SK-N-MC (cell line): ENCODE measurements at regions not wholly inside any gene's neighbourhood (a gene's known extent, or its start where the extent isn't known, plus 50 kb on each side); places are given as distances from the start of the nearest gene placed in this dataset.

ENCODE experiments used
- DNase-seq: peaks from one replicate; pipeline ENCODE4 v3.0.0-alpha.2; 2011; ENCODE audit warnings: low read depth, low spot score
- H3K27ac ChIP-seq: fragments of 200-600 bp; sonication (generic); 2 replicates; pipeline ENCODE4 v1.5.1; 2016; ENCODE audit warnings: mixed run types
- H3K36me3 ChIP-seq: fragments of 200-600 bp; sonication (generic); 2 replicates; pipeline ENCODE4 v1.6.1; 2017; ENCODE audit warnings: antibody characterized with exemption, low read length, mixed read lengths; ENCODE audit not compliant: insufficient read depth
- H3K4me3 ChIP-seq: fragments of 200-600 bp; sonication (generic); 2 replicates; pipeline ENCODE4 v1.5.1; 2016
- H3K9ac ChIP-seq: fragments of 200-600 bp; sonication (generic); 2 replicates; pipeline ENCODE4 v1.8.0; 2017; ENCODE audit warnings: mixed run types, mixed read lengths; ENCODE audit not compliant: insufficient read length
- H3K9me3 ChIP-seq: fragments of 200-600 bp; sonication (generic); 2 replicates; pipeline ENCODE4 v1.6.1; 2017; ENCODE audit warnings: low read depth, mild to moderate bottlenecking, antibody characterized with exemption, low read length, moderate library complexity, mixed read lengths
- EZH2 ChIP-seq: fragments of 200-600 bp; sonication (generic); IDR thresholded peaks from one replicate; pipeline ENCODE4 v1.6.1; 2017; ENCODE audit warnings: antibody characterized with exemption
- FOXP2 ChIP-seq: optimal IDR thresholded peaks from 2 replicates; pipeline ENCODE3; 2011; ENCODE audit warnings: mild to moderate bottlenecking, moderate library complexity; ENCODE audit not compliant: insufficient read depth; ENCODE audit errors: extremely low read length, control extremely low read depth
- POLR2AphosphoS5 ChIP-seq: IDR thresholded peaks from 2 replicates; pipeline ENCODE4 v1.6.1; 2012; ENCODE audit warnings: mild to moderate bottlenecking, low read depth, low read length, borderline replicate concordance

- Histone ChIP-seq H3K9ac (no peak overlapping the region), H3K27ac (no peak overlapping the region), H3K36me3 (no peaks in the 10 kb centered on the region), H3K9me3 (no peaks in the 10 kb centered on the region), H3K4me3 (no peak overlapping the region)
- DNase-seq = no peak
- TF ChIP-seq EZH2 (no peak), POLR2AphosphoS5 (no peak), FOXP2 (no peak)
Measured at GRCh38 chr3:102237838-102238237, 197.0 kb upstream of the ZPLD1 start.

DNA sequence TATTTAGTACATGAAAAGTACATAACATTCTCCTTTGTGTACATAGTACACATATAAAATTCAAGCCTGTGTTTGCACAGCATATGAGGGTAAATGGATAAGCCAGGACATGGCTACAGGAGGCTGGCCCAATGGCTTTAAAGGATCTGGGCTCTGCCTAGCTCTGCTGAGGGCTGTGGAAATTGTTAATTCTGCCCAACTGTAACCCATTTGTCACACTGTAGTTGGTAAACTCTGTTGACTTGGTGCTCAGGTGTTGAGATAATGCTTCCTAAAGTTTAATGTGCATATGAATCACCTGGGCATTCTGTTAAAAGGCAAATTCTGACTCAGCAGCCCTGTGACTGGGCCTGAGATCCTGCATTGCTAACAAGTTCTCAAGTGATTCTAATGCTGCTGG is 196.5 kb upstream of the ZPLD1 start:
- no peak for DNase-seq
- Histone ChIP-seq H3K4me3 (no peak overlapping the region), H3K36me3 (no peaks in the 10 kb centered on the region), H3K9me3 (no peaks in the 10 kb centered on the region), H3K27ac (no peak overlapping the region), H3K9ac (no peak overlapping the region)
- TF ChIP-seq FOXP2 (no peak), POLR2AphosphoS5 (no peak), EZH2 (no peak)

DNA sequence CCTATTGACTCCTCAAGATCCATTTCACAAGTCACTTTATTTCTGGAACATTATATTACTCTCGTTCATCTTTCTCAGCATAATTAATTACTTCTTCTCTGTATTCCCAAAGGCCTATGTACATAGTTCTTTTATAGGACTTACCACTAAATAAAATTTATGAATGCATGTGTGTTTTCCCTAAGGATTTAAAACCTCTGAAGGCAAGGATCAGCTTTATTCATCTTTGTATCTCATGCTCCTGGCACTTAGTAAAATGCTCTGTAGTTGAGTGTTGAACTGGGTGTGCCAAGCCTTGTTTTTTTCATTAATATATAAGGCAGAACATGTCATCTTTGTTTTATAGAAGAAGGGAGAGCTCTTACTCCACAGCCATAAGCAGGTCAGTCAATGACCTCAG is 194.1 kb upstream of the ZPLD1 start:
- TF ChIP-seq FOXP2 (no peak), EZH2 (no peak), POLR2AphosphoS5 (no peak)
- no peaks in the 10 kb centered on the region for H3K9me3 ChIP-seq
- H3K27ac ChIP-seq = no peak overlapping the region
- no peaks in the 10 kb centered on the region for H3K36me3 ChIP-seq
- H3K4me3 ChIP-seq = no peak overlapping the region
- no peak overlapping the region for H3K9ac ChIP-seq
- no peak for DNase-seq

DNA sequence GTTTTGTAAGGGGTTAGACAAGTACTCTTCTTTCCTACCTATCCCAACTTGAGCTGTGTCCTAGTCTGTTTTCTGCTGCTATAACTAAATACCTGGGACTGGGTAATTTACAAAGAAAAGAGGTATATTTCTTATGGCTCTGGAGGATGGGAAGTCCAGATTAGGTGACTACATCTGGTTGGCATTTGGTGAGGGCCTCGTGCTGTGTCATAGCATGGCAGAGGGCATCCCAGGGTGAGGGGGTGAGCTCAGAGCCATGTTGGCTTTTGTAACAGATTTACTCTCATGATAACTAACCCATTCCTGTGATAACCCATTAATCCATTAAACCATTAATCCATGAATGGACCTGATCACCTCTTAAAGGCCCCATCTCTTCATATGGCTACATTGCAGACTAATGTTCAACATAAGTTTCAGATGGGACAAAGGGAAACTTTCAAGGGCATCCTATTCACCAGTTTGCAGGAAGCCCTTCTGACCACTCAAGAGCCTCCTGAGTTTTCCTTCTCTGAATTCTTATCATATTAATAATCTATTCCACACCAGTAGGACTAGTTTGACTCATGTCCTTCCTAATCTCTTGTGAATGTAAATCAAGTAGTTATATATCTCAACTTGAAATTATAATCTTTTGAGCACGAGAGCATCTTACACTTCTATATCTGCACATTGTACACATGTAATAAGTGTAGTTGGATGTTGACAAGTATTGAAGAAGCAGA is 185.7 kb upstream of the ZPLD1 start:
- H3K4me3 ChIP-seq = no peak overlapping the region
- no peak for DNase-seq
- H3K27ac ChIP-seq = no peak overlapping the region
- no peak for TF ChIP-seq POLR2AphosphoS5
- no peak for TF ChIP-seq FOXP2
- TF ChIP-seq EZH2 = no peak
- H3K36me3 ChIP-seq = no peaks in the 10 kb centered on the region
- no peak overlapping the region for H3K9ac ChIP-seq
- H3K9me3 ChIP-seq = no peaks in the 10 kb centered on the region

DNA sequence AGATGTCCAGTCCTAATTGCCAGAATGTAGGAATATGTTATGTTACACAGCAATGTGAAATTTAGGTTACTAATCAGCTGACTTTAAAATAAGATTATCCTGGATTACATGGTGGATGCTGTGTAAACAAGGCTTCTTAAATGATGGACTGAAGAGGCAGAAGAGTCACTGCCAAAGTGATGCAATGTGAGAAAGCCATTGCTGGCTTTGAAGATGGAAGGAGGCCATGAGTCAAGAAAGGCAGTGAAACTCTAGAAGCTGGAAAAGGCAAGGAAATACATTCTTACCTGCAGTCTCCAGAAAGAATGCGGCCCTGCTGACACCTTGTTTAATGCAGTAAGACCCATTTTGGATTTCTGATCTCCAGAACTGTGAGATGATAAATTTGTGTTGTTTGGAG is 179.1 kb upstream of the ZPLD1 start:
- Histone ChIP-seq H3K9ac (no peak overlapping the region), H3K9me3 (no peaks in the 10 kb centered on the region), H3K27ac (no peak overlapping the region), H3K4me3 (no peak overlapping the region), H3K36me3 (no peaks in the 10 kb centered on the region)
- no peak for DNase-seq
- TF ChIP-seq EZH2 (no peak), FOXP2 (no peak), POLR2AphosphoS5 (no peak)

GRCh38 chr3:102258666-102259227 is 176.1 kb upstream of the ZPLD1 start:
- H3K36me3 ChIP-seq = no peaks in the 10 kb centered on the region
- H3K9me3 ChIP-seq = no peaks in the 10 kb centered on the region
- TF ChIP-seq POLR2AphosphoS5 (peak; percentile 44; the same call in 1 of the 2 replicates), FOXP2 (no peak)
- no peak overlapping the region for H3K9ac ChIP-seq
- peak overlapping the region; percentile 92 for H3K27ac ChIP-seq
- peak; percentile 67 for DNase-seq
- peak overlapping the region; percentile 64 for H3K4me3 ChIP-seq

DNA sequence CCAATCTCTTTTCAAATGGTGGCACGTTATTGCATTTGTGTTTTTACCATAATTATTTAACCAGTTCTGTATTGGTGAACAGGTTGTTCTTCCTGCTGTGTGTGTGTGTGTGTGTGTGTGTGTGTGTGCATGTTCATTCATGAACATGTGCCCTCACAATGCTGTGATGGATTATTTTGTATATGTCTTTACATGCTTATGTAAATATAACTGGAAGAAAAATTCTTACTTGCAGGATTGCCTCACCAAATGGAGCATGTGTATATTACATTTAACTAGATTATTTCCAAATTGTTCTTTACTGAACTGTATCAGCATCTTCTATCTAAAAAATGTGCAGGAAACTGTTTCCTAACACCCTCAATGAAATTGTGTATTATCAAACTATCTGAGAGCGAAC is 175.2 kb upstream of the ZPLD1 start:
- Histone ChIP-seq H3K27ac (peak overlapping the region; percentile 92), H3K4me3 (peak overlapping the region; percentile 64), H3K9me3 (no peaks in the 10 kb centered on the region), H3K36me3 (no peaks in the 10 kb centered on the region), H3K9ac (no peak overlapping the region)
- TF ChIP-seq POLR2AphosphoS5 = no peak
- no peak for TF ChIP-seq FOXP2
- no peak for TF ChIP-seq EZH2
- DNase-seq = peak; percentile 14

DNA sequence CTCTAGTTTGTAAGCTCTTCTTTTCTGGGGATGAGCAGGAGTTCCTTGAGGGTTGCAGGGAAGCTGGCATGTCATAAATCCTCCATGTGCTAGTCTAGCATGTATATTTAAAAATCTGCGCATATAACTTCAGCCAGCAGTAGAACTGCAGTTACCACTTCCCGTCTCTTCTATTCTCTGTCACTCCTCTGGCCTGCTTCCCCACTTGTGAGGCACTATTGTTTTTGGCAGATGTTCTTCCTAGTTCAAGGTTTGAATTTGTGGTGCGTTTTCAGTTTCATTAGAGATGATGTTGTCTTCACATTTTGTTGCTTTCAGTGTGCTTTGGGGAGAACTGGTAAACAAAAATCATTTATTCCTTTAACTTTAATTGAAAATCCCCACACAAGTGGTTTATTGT is 169.1 kb upstream of the ZPLD1 start:
- DNase-seq = no peak
- no peak overlapping the region for H3K4me3 ChIP-seq

More for the DNA sequence above, 169.1 kb upstream of the ZPLD1 start:
- TF ChIP-seq EZH2 (no peak), FOXP2 (no peak), POLR2AphosphoS5 (no peak)
- H3K27ac ChIP-seq = no peak overlapping the region
- H3K36me3 ChIP-seq = no peaks in the 10 kb centered on the region
- H3K9me3 ChIP-seq = no peaks in the 10 kb centered on the region
- no peak overlapping the region for H3K9ac ChIP-seq
